Glutamatergic neuron (in vitro differentiated cells): ENCODE measurements at regions not wholly inside any gene's neighbourhood (a gene's known extent, or its start where the extent isn't known, plus 50 kb on each side); places are given as distances from the start of the nearest gene placed in this dataset.

ENCODE experiments used
- DNase-seq: peaks from one replicate; pipeline ENCODE4 v3.0.0; 2022
- H3K27ac Mint-ChIP-seq: one replicate; pipeline ENCODE4 v1.8.0; 2020; ENCODE audit warnings: mild to moderate bottlenecking, mixed read lengths, inconsistent platforms; ENCODE audit not compliant: unreplicated experiment
- H3K27me3 Mint-ChIP-seq: one replicate; pipeline ENCODE4 v1.8.0; 2020; ENCODE audit warnings: mild to moderate bottlenecking, moderate library complexity, mixed read lengths, inconsistent platforms; ENCODE audit not compliant: unreplicated experiment
- H3K36me3 Mint-ChIP-seq: one replicate; pipeline ENCODE4 v1.8.0; 2020; ENCODE audit warnings: mild to moderate bottlenecking, mixed read lengths, inconsistent platforms; ENCODE audit not compliant: unreplicated experiment
- H3K4me1 Mint-ChIP-seq: one replicate; pipeline ENCODE4 v1.8.0; 2020; ENCODE audit warnings: mild to moderate bottlenecking, low read depth, mixed read lengths, inconsistent platforms; ENCODE audit not compliant: unreplicated experiment
- H3K4me3 Mint-ChIP-seq: one replicate; pipeline ENCODE4 v1.8.0; 2020; ENCODE audit warnings: mild to moderate bottlenecking, mixed read lengths, inconsistent platforms; ENCODE audit not compliant: unreplicated experiment
- H3K9me3 Mint-ChIP-seq: one replicate; pipeline ENCODE4 v1.8.0; 2020; ENCODE audit warnings: mild to moderate bottlenecking, moderate library complexity, mixed read lengths, inconsistent platforms; ENCODE audit not compliant: unreplicated experiment
- TF ChIP-seq, protein P1 (sequence below): fragments of 200-600 bp; sonication (generic); IDR thresholded peaks from one replicate; pipeline ENCODE4 v1.5.0; 2021; ENCODE audit not compliant: partially characterized antibody, unreplicated experiment

DNA sequence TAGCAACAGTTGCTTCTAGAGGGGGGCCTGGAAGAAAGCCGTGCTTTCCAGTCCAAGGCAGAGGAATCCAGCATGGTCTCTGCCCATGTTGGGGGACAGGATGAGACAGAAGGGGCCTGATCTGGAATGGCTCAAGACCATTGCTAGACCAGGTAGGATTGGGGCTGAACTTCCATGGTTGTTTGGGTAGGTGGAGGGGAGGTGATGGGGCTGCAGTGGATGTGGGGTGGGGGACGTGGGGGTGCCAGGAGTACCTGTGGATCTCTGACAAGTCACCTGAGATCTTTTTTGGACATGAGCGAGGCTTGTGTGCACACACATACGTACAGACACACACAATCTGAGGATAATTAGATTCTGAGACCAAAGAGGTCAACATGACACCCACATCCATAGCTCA, 228.7 kb upstream of the SKOR2 start:
- no peak for DNase-seq
- no peak overlapping the region for H3K4me3 Mint-ChIP-seq
- peaks cover 1% of the 10 kb centered on the region for H3K27me3 Mint-ChIP-seq
- no peaks in the 10 kb centered on the region for H3K9me3 Mint-ChIP-seq
- no peak overlapping the region for H3K27ac Mint-ChIP-seq
- no peaks in the 10 kb centered on the region for H3K36me3 Mint-ChIP-seq
- no peaks in the 10 kb centered on the region for H3K4me1 Mint-ChIP-seq
- TF ChIP-seq, protein P1, sequence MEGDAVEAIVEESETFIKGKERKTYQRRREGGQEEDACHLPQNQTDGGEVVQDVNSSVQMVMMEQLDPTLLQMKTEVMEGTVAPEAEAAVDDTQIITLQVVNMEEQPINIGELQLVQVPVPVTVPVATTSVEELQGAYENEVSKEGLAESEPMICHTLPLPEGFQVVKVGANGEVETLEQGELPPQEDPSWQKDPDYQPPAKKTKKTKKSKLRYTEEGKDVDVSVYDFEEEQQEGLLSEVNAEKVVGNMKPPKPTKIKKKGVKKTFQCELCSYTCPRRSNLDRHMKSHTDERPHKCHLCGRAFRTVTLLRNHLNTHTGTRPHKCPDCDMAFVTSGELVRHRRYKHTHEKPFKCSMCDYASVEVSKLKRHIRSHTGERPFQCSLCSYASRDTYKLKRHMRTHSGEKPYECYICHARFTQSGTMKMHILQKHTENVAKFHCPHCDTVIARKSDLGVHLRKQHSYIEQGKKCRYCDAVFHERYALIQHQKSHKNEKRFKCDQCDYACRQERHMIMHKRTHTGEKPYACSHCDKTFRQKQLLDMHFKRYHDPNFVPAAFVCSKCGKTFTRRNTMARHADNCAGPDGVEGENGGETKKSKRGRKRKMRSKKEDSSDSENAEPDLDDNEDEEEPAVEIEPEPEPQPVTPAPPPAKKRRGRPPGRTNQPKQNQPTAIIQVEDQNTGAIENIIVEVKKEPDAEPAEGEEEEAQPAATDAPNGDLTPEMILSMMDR = no peak

DNA sequence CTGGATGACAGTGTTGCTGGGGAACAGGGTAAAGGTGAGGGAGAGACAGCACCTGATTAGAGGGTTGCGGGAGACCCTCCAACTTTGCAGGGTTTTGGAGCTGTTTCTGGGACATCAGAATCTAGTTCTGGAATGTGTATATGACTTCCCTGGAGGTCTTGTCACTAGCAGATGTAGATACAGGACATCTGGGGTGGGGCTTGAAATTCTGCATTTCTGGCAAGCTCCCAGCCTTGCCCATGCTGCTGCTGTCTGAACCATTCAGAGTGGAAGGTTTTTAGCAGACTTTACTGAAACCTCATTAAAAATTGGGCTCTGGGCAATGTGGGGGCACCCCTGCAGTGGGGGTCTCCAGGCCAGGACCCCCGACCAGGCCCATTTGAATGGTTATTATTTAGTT, 220.3 kb upstream of the SKOR2 start:
- TF ChIP-seq, protein P1 = no peak
- DNase-seq = no peak
- H3K4me1 Mint-ChIP-seq = no peaks in the 10 kb centered on the region
- H3K27me3 Mint-ChIP-seq = no peaks in the 10 kb centered on the region
- H3K9me3 Mint-ChIP-seq = no peaks in the 10 kb centered on the region
- no peaks in the 10 kb centered on the region for H3K36me3 Mint-ChIP-seq
- no peak overlapping the region for H3K27ac Mint-ChIP-seq
- no peak overlapping the region for H3K4me3 Mint-ChIP-seq

DNA sequence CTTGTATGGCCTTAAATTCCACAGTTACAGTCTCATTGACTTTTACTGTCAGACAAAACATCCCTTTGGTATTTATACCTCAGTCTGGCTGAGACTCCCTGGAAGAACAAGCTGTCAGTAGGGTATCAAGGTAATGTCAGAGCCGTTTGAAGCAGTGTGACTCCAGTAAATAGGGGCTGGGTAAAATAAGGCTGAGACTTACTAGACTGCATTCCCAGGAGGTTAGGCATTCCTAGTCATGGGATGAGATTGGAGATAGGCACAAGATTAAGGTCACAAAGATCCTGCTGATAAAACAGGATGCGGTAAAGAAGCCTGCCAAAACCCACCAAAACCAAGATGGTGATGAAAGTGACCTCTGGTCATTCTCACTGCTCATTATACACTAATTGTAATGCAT, 219.5 kb upstream of the SKOR2 start:
- H3K27ac Mint-ChIP-seq = no peak overlapping the region

DNA sequence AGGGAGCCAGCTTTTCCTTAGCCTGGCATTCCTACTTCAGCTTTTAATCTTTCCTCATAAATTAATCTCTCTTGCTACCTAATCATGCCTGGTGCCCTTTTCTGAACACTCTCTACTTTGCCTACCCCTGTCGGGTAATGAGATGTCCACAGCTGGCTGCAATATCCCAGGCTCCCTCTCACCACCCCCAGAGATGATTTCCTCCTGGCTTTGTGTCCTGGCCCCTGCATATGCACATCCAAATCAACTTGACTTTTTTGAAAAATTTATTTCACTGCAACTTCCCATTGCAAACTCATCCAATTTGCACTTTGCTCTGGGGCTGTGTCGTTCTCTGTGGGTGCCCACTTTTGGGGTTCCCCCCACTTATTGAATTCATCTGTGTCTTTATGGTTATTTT, 218.1 kb upstream of the SKOR2 start:
- H3K27me3 Mint-ChIP-seq = no peaks in the 10 kb centered on the region
- peaks cover under 1% of the 10 kb centered on the region for H3K9me3 Mint-ChIP-seq
- no peaks in the 10 kb centered on the region for H3K36me3 Mint-ChIP-seq
- H3K4me1 Mint-ChIP-seq = no peaks in the 10 kb centered on the region
- H3K4me3 Mint-ChIP-seq = no peak overlapping the region
- no peak overlapping the region for H3K27ac Mint-ChIP-seq
- TF ChIP-seq, protein P1 = no peak
- no peak for DNase-seq

More for the DNA sequence above, 219.5 kb upstream of the SKOR2 start:
- no peaks in the 10 kb centered on the region for H3K27me3 Mint-ChIP-seq
- no peaks in the 10 kb centered on the region for H3K4me1 Mint-ChIP-seq
- no peaks in the 10 kb centered on the region for H3K36me3 Mint-ChIP-seq
- no peak for DNase-seq
- H3K9me3 Mint-ChIP-seq = no peaks in the 10 kb centered on the region
- TF ChIP-seq, protein P1 = no peak
- H3K4me3 Mint-ChIP-seq = no peak overlapping the region

DNA sequence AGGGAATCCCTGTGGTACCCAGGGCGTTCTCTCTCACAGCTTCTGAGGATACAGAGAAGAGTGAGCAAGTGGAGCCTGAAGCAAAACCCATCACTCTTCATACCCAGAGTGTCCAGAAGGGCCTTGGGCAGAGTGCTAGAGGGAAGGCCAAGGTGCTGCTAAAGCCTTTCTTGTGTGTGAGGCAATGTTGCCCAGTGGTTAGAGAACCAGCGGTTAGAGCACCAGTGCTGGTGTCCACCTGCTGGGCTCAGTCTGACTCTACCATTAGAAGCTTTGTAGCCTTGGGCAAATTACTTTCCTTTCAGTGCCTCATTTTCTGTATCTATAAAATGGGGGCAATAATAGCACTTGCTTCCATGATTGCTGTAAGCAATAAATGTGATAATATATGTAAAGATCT, 210.5 kb upstream of the SKOR2 start:
- TF ChIP-seq, protein P1 = no peak
- Mint-ChIP-seq H3K27me3 (peaks cover 1% of the 10 kb centered on the region), H3K4me3 (no peak overlapping the region), H3K9me3 (peaks cover 2% of the 10 kb centered on the region), H3K36me3 (no peaks in the 10 kb centered on the region), H3K4me1 (no peaks in the 10 kb centered on the region), H3K27ac (no peak overlapping the region)
- DNase-seq = no peak
